GM23338 (cell line): ENCODE measurements at regions not wholly inside any gene's neighbourhood (a gene's known extent, or its start where the extent isn't known, plus 50 kb on each side); places are given as distances from the start of the nearest gene placed in this dataset.

Experiments
- CREB1 ChIP-seq: fragments of 250-450 bp; sonication (Bioruptor Pico); IDR thresholded peaks from 2 replicates; pipeline ENCODE4 v1.5.0; 2020; ENCODE audit warnings: low read depth, mild to moderate bottlenecking, moderate library complexity
- CTCF ChIP-seq, 2 experiments: fragments of 200-600 bp in 1 of 2; sonication (generic) in 1 of 2; conservative IDR thresholded peaks; 2 replicates each; pipeline versions ENCODE4 v1.5.1 to v1.6.1; 2016 to 2017; ENCODE audit warnings: antibody characterized with exemption in 2 of 2, low read depth in 2 of 2, mild to moderate bottlenecking in 2 of 2, moderate library complexity in 1 of 2
- EZH2 ChIP-seq: fragments of 200-600 bp; sonication (generic); IDR thresholded peaks from one replicate; pipeline ENCODE4 v1.8.0; 2017; ENCODE audit warnings: antibody characterized with exemption, mild to moderate bottlenecking, low read depth; ENCODE audit not compliant: unreplicated experiment
- EZH2phosphoT487 ChIP-seq: fragments of 200-600 bp; sonication (generic); IDR thresholded peaks from one replicate; pipeline ENCODE4 v1.8.1; 2018; ENCODE audit warnings: antibody characterized with exemption; ENCODE audit not compliant: unreplicated experiment
- JUNB ChIP-seq: IDR thresholded peaks from one replicate; pipeline ENCODE4 v1.6.1; 2016; ENCODE audit warnings: antibody characterized with exemption; ENCODE audit not compliant: unreplicated experiment
- NANOG ChIP-seq: IDR thresholded peaks from 2 replicates; pipeline ENCODE4 v1.6.1; 2016; ENCODE audit warnings: antibody characterized with exemption, borderline replicate concordance
- POLR2AphosphoS5 ChIP-seq: IDR thresholded peaks from 2 replicates; pipeline ENCODE4 v1.6.1; 2016; ENCODE audit warnings: antibody characterized with exemption, low read depth
- STAT1 ChIP-seq: IDR thresholded peaks from one replicate; pipeline ENCODE4 v1.6.1; 2016; ENCODE audit warnings: antibody characterized with exemption; ENCODE audit not compliant: unreplicated experiment
- ZNF331 ChIP-seq: fragments of 250-450 bp; sonication (Bioruptor Pico); IDR thresholded peaks from 2 replicates; pipeline ENCODE4 v1.5.0; 2020; ENCODE audit warnings: low read depth, mild to moderate bottlenecking, moderate library complexity
- ZNF462 ChIP-seq: fragments of 250-450 bp; sonication (Bioruptor Pico); IDR thresholded peaks from 2 replicates; pipeline ENCODE4 v1.5.0; 2020; ENCODE audit warnings: mild to moderate bottlenecking, moderate library complexity
- TF ChIP-seq, protein P1 (sequence below): IDR thresholded peaks from one replicate; pipeline ENCODE4 v1.6.1; 2018; ENCODE audit warnings: antibody characterized with exemption; ENCODE audit not compliant: unreplicated experiment
- TF ChIP-seq, protein P2 (sequence below): IDR thresholded peaks from 2 replicates; pipeline ENCODE4 v1.6.1; 2016; ENCODE audit warnings: antibody characterized with exemption

GRCh38 chr6:154648188-154648887 is 84.9 kb upstream of the SCAF8 start:
- TF ChIP-seq, protein P1, sequence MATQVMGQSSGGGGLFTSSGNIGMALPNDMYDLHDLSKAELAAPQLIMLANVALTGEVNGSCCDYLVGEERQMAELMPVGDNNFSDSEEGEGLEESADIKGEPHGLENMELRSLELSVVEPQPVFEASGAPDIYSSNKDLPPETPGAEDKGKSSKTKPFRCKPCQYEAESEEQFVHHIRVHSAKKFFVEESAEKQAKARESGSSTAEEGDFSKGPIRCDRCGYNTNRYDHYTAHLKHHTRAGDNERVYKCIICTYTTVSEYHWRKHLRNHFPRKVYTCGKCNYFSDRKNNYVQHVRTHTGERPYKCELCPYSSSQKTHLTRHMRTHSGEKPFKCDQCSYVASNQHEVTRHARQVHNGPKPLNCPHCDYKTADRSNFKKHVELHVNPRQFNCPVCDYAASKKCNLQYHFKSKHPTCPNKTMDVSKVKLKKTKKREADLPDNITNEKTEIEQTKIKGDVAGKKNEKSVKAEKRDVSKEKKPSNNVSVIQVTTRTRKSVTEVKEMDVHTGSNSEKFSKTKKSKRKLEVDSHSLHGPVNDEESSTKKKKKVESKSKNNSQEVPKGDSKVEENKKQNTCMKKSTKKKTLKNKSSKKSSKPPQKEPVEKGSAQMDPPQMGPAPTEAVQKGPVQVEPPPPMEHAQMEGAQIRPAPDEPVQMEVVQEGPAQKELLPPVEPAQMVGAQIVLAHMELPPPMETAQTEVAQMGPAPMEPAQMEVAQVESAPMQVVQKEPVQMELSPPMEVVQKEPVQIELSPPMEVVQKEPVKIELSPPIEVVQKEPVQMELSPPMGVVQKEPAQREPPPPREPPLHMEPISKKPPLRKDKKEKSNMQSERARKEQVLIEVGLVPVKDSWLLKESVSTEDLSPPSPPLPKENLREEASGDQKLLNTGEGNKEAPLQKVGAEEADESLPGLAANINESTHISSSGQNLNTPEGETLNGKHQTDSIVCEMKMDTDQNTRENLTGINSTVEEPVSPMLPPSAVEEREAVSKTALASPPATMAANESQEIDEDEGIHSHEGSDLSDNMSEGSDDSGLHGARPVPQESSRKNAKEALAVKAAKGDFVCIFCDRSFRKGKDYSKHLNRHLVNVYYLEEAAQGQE: no peak
- no peak for TF ChIP-seq CTCF (conservative IDR thresholded peaks at IDR 0.05; ENCODE audit: low read depth in 2 of 2)
- TF ChIP-seq POLR2AphosphoS5: no peak
- no peak for TF ChIP-seq EZH2phosphoT487
- TF ChIP-seq CREB1 (CRISPR knock-in tag): no peak
- TF ChIP-seq EZH2: no peak
- TF ChIP-seq ZNF462 (CRISPR knock-in tag): no peak
- no peak for TF ChIP-seq JUNB
- no peak for TF ChIP-seq ZNF331
- TF ChIP-seq, protein P2, sequence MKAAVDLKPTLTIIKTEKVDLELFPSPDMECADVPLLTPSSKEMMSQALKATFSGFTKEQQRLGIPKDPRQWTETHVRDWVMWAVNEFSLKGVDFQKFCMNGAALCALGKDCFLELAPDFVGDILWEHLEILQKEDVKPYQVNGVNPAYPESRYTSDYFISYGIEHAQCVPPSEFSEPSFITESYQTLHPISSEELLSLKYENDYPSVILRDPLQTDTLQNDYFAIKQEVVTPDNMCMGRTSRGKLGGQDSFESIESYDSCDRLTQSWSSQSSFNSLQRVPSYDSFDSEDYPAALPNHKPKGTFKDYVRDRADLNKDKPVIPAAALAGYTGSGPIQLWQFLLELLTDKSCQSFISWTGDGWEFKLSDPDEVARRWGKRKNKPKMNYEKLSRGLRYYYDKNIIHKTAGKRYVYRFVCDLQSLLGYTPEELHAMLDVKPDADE: no peak
- no peak for TF ChIP-seq STAT1
- no peak for TF ChIP-seq NANOG
